PC-9 (cell line): ENCODE measurements at regions not wholly inside any gene's neighbourhood (a gene's known extent, or its start where the extent isn't known, plus 50 kb on each side); places are given as distances from the start of the nearest gene placed in this dataset.
A peak's percentile ranks its signal among the peaks of the same experiment; 100 is the strongest.

ENCODE experiments used
- BruUV-seq: library from RNA; stranded (reverse); fragments of 400-500 nt; replicated peaks from 2 replicates; lab custom pipeline; 2021; lab: Mats Ljungman, UMichigan
- CTCF ChIA-PET: fragments of 300-600 bp; sonication (Branson Sonifier 250); formaldehyde crosslinking; loops from one replicate; lab custom pipeline; 2022; ENCODE audit warnings: antibody characterized with exemption; lab: Charles Lee
- POLR2A ChIA-PET: fragments of 300-600 bp; sonication (Branson Sonifier 250); formaldehyde crosslinking; loops from one replicate; lab custom pipeline; 2022; ENCODE audit warnings: antibody characterized with exemption; ENCODE audit not compliant: unreplicated experiment; lab: Charles Lee
- DNase-seq, 2 experiments: peaks; one replicate each; pipeline versions ENCODE4 v3.0.0 to v3.0.0-alpha.2; 2015 to 2022; ENCODE audit warnings: mixed read lengths in 1 of 2
- H2AFZ ChIP-seq: fragments of 200-600 bp; sonication (generic); 2 replicates; pipeline ENCODE4 v1.8.1; 2017; ENCODE audit warnings: antibody characterized with exemption
- H3F3A ChIP-seq: fragments of 200-600 bp; sonication (generic); 2 replicates; pipeline ENCODE4 v1.8.1; 2017; ENCODE audit warnings: antibody characterized with exemption, mild to moderate bottlenecking, low read depth; ENCODE audit not compliant: insufficient read depth
- H3K27ac ChIP-seq: fragments of 200-600 bp; sonication (generic); 2 replicates; pipeline ENCODE4 v1.6.1; 2016; ENCODE audit warnings: mixed run types
- H3K27me3 ChIP-seq: fragments of 200-600 bp; sonication (generic); 2 replicates; pipeline ENCODE4 v1.6.1; 2016; ENCODE audit warnings: low read depth, mixed run types; ENCODE audit not compliant: insufficient read depth
- H3K36me3 ChIP-seq: fragments of 200-600 bp; sonication (generic); 2 replicates; pipeline ENCODE4 v1.6.1; 2016; ENCODE audit warnings: low read depth, mixed run types
- H3K4me1 ChIP-seq: fragments of 200-600 bp; sonication (generic); replicated peaks from 2 replicates; pipeline ENCODE4 v1.6.1; 2016; ENCODE audit warnings: mixed run types; ENCODE audit not compliant: insufficient read depth
- H3K4me2 ChIP-seq: fragments of 200-600 bp; sonication (generic); 2 replicates; pipeline ENCODE4 v1.6.1; 2017; ENCODE audit warnings: mixed run types
- H3K4me3 ChIP-seq: fragments of 200-600 bp; sonication (generic); 2 replicates; pipeline ENCODE4 v1.6.1; 2016; ENCODE audit warnings: mixed run types
- H3K79me2 ChIP-seq: fragments of 200-600 bp; sonication (generic); 2 replicates; pipeline ENCODE4 v1.6.1; 2017; ENCODE audit warnings: low read depth, mixed run types
- H3K9me2 ChIP-seq: fragments of 200-600 bp; sonication (generic); 2 replicates; pipeline ENCODE4 v1.8.1; 2017; ENCODE audit warnings: mild to moderate bottlenecking; ENCODE audit not compliant: insufficient read depth
- H3K9me3 ChIP-seq: fragments of 200-600 bp; sonication (generic); 2 replicates; pipeline ENCODE4 v1.8.1; 2016; ENCODE audit warnings: low read depth; ENCODE audit not compliant: insufficient read depth
- H4K20me1 ChIP-seq: fragments of 200-600 bp; sonication (generic); 2 replicates; pipeline ENCODE4 v1.8.1; 2017; ENCODE audit not compliant: insufficient read depth
- CTCF ChIP-seq: fragments of 200-600 bp; sonication (generic); conservative IDR thresholded peaks from 2 replicates; pipeline ENCODE4 v1.6.1; 2017; ENCODE audit warnings: mixed run types, antibody characterized with exemption, mild to moderate bottlenecking, moderate library complexity
- EZH2 ChIP-seq: fragments of 200-600 bp; sonication (generic); IDR thresholded peaks from 2 replicates; pipeline ENCODE4 v1.8.0; 2017; ENCODE audit warnings: antibody characterized with exemption, low read depth
- intact Hi-C: fragments of 100-400 bp; cut with micrococcal nuclease; formaldehyde crosslinking; loops from one replicate; pipeline ENCODE4 v1.10.0; 2022; ENCODE audit not compliant: unreplicated experiment

- Histone ChIP-seq H4K20me1 (no peaks in the 10 kb centered on the region), H2AFZ (peak overlapping the region; percentile 56; the same call in 1 of the 2 replicates), H3K27me3 (no peaks in the 10 kb centered on the region), H3K9me3 (no peaks in the 10 kb centered on the region), H3K36me3 (no peaks in the 10 kb centered on the region), H3K4me2 (peak overlapping the region; percentile 55), H3K4me3 (no peak overlapping the region), H3K79me2 (no peaks in the 10 kb centered on the region), H3F3A (peaks cover 19% of the 10 kb centered on the region), H3K9me2 (no peaks in the 10 kb centered on the region), H3K4me1 (peaks cover 26% of the 10 kb centered on the region), H3K27ac (peak overlapping the region; percentile 56)
- ChIA-PET CTCF (no interaction called here), POLR2A (interaction anchor here (0.7 kb wide), 1 partner anchor 146 kb away, joined by 3 read pairs; no protein-coding TSS in a partner anchor)
- intact Hi-C loops, result no loop called here
- TF ChIP-seq EZH2 (no peak), CTCF (no peak)
- peak; percentile 83 to 85 for DNase-seq
- BruUV-seq, result no TSS peak
Observed at GRCh38 chr2:47631792-47632398, 61.1 kb upstream of the KCNK12 start.

- no peaks in the 10 kb centered on the region for H3K79me2 ChIP-seq
- BruUV-seq, result no TSS peak
- POLR2A ChIA-PET, result no interaction called here
- H3K4me2 ChIP-seq, result peak overlapping the region; percentile 55
- peak overlapping the region; percentile 56 for H3K27ac ChIP-seq
- CTCF ChIA-PET, result no interaction called here
- H3K9me2 ChIP-seq, result no peaks in the 10 kb centered on the region
- H3K27me3 ChIP-seq, result no peaks in the 10 kb centered on the region
- H3K36me3 ChIP-seq, result no peaks in the 10 kb centered on the region
- peaks cover 26% of the 10 kb centered on the region for H3K4me1 ChIP-seq
- H2AFZ ChIP-seq, result no peak overlapping the region
- intact Hi-C loops, result no loop called here
- H3F3A ChIP-seq, result peaks cover 19% of the 10 kb centered on the region
- no peaks in the 10 kb centered on the region for H3K9me3 ChIP-seq
- DNase-seq, result peak; percentile 34 to 68
- H4K20me1 ChIP-seq, result no peaks in the 10 kb centered on the region
- no peak overlapping the region for H3K4me3 ChIP-seq
- TF ChIP-seq EZH2 (no peak), CTCF (no peak)
Observed at GRCh38 chr2:47631306-47631705, 60.5 kb upstream of the KCNK12 start.

- ChIA-PET POLR2A (no interaction called here), CTCF (no interaction called here)
- Histone ChIP-seq H3K36me3 (no peaks in the 10 kb centered on the region), H3F3A (peaks cover 19% of the 10 kb centered on the region), H3K4me3 (no peak overlapping the region), H2AFZ (no peak overlapping the region), H3K4me2 (no peak overlapping the region), H4K20me1 (no peaks in the 10 kb centered on the region), H3K79me2 (no peaks in the 10 kb centered on the region), H3K9me3 (no peaks in the 10 kb centered on the region), H3K27ac (no peak overlapping the region), H3K27me3 (no peaks in the 10 kb centered on the region), H3K4me1 (peaks cover 26% of the 10 kb centered on the region), H3K9me2 (no peaks in the 10 kb centered on the region)
- no peak for DNase-seq
- intact Hi-C loops, result no loop called here
- no TSS peak for BruUV-seq
- TF ChIP-seq EZH2 (no peak), CTCF (no peak)
Observed at GRCh38 chr2:47629501-47630460, 59.0 kb upstream of the KCNK12 start.
